ENCODE measurements at regions not wholly inside any gene's neighbourhood (a gene's known extent, or its start where the extent isn't known, plus 50 kb on each side); places are given as distances from the start of the nearest gene placed in this dataset.
A peak's percentile ranks its signal among the peaks of the same experiment; 100 is the strongest.

GRCh38 chr3:150194957-150195356 is 213.1 kb upstream of the TSC22D2 start:
- H4K20me1 ChIP-seq (ENCODE audit: insufficient read depth), result no peaks in the 10 kb centered on the region
- no peak for TF ChIP-seq CTCF (conservative IDR thresholded peaks at IDR 0.05; ENCODE audit: low read depth, low read length)
- no peak overlapping the region for H3K4me2 ChIP-seq
- H3K79me2 ChIP-seq (ENCODE audit: insufficient read depth, low read depth), result no peaks in the 10 kb centered on the region
- no peaks in the 10 kb centered on the region for H3K4me1 ChIP-seq (ENCODE audit: low read depth, poor library complexity, severe bottlenecking)
- H3K9ac ChIP-seq, result no peak overlapping the region
- no peak overlapping the region for H3K27ac ChIP-seq
- no peaks in the 10 kb centered on the region for H3K27me3 ChIP-seq (ENCODE audit: insufficient read depth, low read depth)
- no peak overlapping the region for H2AFZ ChIP-seq (ENCODE audit: low read depth)
- no peaks in the 10 kb centered on the region for H3K36me3 ChIP-seq (ENCODE audit: insufficient read depth)
- H3K4me3 ChIP-seq (IDR thresholded peaks at IDR 0.05; ENCODE audit: insufficient read depth, low read depth, low read length), result no peak overlapping the region

GRCh38 chr3:150194513-150194912 is 213.6 kb upstream of the TSC22D2 start:
- no peak for TF ChIP-seq CTCF (conservative IDR thresholded peaks at IDR 0.05; ENCODE audit: low read depth, low read length)
- no peak overlapping the region for H3K9ac ChIP-seq
- H2AFZ ChIP-seq (ENCODE audit: low read depth), result no peak overlapping the region
- no peaks in the 10 kb centered on the region for H4K20me1 ChIP-seq (ENCODE audit: insufficient read depth)
- H3K4me2 ChIP-seq, result no peak overlapping the region
- no peak overlapping the region for H3K27ac ChIP-seq
- H3K79me2 ChIP-seq (ENCODE audit: insufficient read depth, low read depth), result no peaks in the 10 kb centered on the region
- no peaks in the 10 kb centered on the region for H3K4me1 ChIP-seq (ENCODE audit: low read depth, poor library complexity, severe bottlenecking)
- H3K4me3 ChIP-seq (IDR thresholded peaks at IDR 0.05; ENCODE audit: insufficient read depth, low read depth, low read length), result no peak overlapping the region
- H3K27me3 ChIP-seq (ENCODE audit: insufficient read depth, low read depth), result no peaks in the 10 kb centered on the region
- no peaks in the 10 kb centered on the region for H3K36me3 ChIP-seq (ENCODE audit: insufficient read depth)

GRCh38 chr3:150184426-150185071 is 213.9 kb upstream of the PFN2 start:
- H3K4me2 ChIP-seq, result peak overlapping the region; percentile 54
- H2AFZ ChIP-seq (ENCODE audit: low read depth), result peak overlapping the region; percentile 63
- peak; percentile 32; the same call in 1 of the 2 replicates for TF ChIP-seq CTCF (conservative IDR thresholded peaks at IDR 0.05; ENCODE audit: low read depth, low read length)
- no peaks in the 10 kb centered on the region for H3K36me3 ChIP-seq (ENCODE audit: insufficient read depth)
- no peaks in the 10 kb centered on the region for H3K27me3 ChIP-seq (ENCODE audit: insufficient read depth, low read depth)
- peak overlapping the region; percentile 46 for H3K4me3 ChIP-seq (IDR thresholded peaks at IDR 0.05; ENCODE audit: insufficient read depth, low read depth, low read length)
- no peak overlapping the region for H3K27ac ChIP-seq
- H3K4me1 ChIP-seq (ENCODE audit: low read depth, poor library complexity, severe bottlenecking), result no peaks in the 10 kb centered on the region
- no peak overlapping the region for H3K9ac ChIP-seq
- H3K79me2 ChIP-seq (ENCODE audit: insufficient read depth, low read depth), result no peaks in the 10 kb centered on the region
- no peaks in the 10 kb centered on the region for H4K20me1 ChIP-seq (ENCODE audit: insufficient read depth)

- peak overlapping the region; percentile 63 for H2AFZ ChIP-seq (ENCODE audit: low read depth)
- peak overlapping the region; percentile 46 for H3K4me3 ChIP-seq (IDR thresholded peaks at IDR 0.05; ENCODE audit: insufficient read depth, low read depth, low read length)
- no peak overlapping the region for H3K9ac ChIP-seq
- H3K27ac ChIP-seq, result no peak overlapping the region
- H3K36me3 ChIP-seq (ENCODE audit: insufficient read depth), result no peaks in the 10 kb centered on the region
- no peaks in the 10 kb centered on the region for H3K4me1 ChIP-seq (ENCODE audit: low read depth, poor library complexity, severe bottlenecking)
- peak; percentile 66 for TF ChIP-seq CTCF (conservative IDR thresholded peaks at IDR 0.05; ENCODE audit: low read depth, low read length)
- no peaks in the 10 kb centered on the region for H3K27me3 ChIP-seq (ENCODE audit: insufficient read depth, low read depth)
- no peaks in the 10 kb centered on the region for H3K79me2 ChIP-seq (ENCODE audit: insufficient read depth, low read depth)
- peak overlapping the region; percentile 54 for H3K4me2 ChIP-seq
- no peaks in the 10 kb centered on the region for H4K20me1 ChIP-seq (ENCODE audit: insufficient read depth)
Observed at GRCh38 chr3:150183678-150184425, 213.2 kb upstream of the PFN2 start.

Measured in KMS-11 (cell line).